Ovary (tissue), 7 donors: ENCODE measurements at regions not wholly inside any gene's neighbourhood (a gene's known extent, or its start where the extent isn't known, plus 50 kb on each side); places are given as distances from the start of the nearest gene placed in this dataset.

Experiments used
- DNase-seq, 5 donors: peaks; one replicate each; pipeline ENCODE4 v3.0.0-alpha.2; 2019 to 2020
- H3K27ac ChIP-seq, 2 donors: fragments of 200-600 bp; one replicate each; pipeline versions ENCODE4 v1.5.1 to v1.8.0; 2019 to 2022
- H3K27me3 ChIP-seq: fragments of 200-600 bp; one replicate; pipeline ENCODE4 v1.8.0; 2022
- H3K36me3 ChIP-seq: fragments of 200-600 bp; sonication (generic); one replicate; pipeline ENCODE4 v1.5.1; 2019
- H3K4me1 ChIP-seq: one replicate; pipeline ENCODE4 v1.8.1; 2013; ENCODE audit warnings: mild to moderate bottlenecking, moderate library complexity; ENCODE audit not compliant: insufficient read depth
- H3K4me3 ChIP-seq: fragments of 200-600 bp; sonication (generic); one replicate; pipeline ENCODE4 v1.5.1; 2017
- H3K9me3 ChIP-seq, 2 donors: fragments of 200-600 bp in 1 of 2; sonication (generic) in 1 of 2; one replicate each; pipeline versions ENCODE4 v1.5.1 to v1.8.1; 2013 to 2019; ENCODE audit warnings: mild to moderate bottlenecking in 1 of 2, moderate library complexity in 1 of 2
- EP300 ChIP-seq: sonication (generic); formaldehyde crosslinking; IDR thresholded peaks from one replicate; pipeline ENCODE4 v1.6.1; 2017; ENCODE audit warnings: antibody characterized with exemption
- POLR2A ChIP-seq: fragments of 450-650 bp; IDR thresholded peaks from one replicate; pipeline ENCODE4 v1.6.1; 2017; ENCODE audit warnings: antibody characterized with exemption, mild to moderate bottlenecking, moderate library complexity
- WGBS, 3 donors: extraction: QIAGEN DNeasy Blood & Tissue Kit in 1 of 3; methylation state at CpG; one replicate each; pipeline versions ENCODE4 v1.1.5 to v1.1.7; 2013 to 2017; 5-methylcytosine and 5-hydroxymethylcytosine counted together
- intact Hi-C, 4 donors: fragments of 100-400 bp; cut with DNase I; formaldehyde crosslinking; loops; one replicate each; pipeline versions ENCODE4 v1.11.0 to v1.15.1; 2022 to 2023
- TF ChIP-seq, protein P1 (sequence below), 3 donors: fragments of 450-650 bp in 2 of 3; fragments of 200-600 bp in 1 of 3; IDR thresholded peaks; one replicate each; pipeline versions ENCODE4 v1.5.1 to v1.8.0; 2016 to 2022; ENCODE audit warnings: antibody characterized with exemption in 3 of 3, mild to moderate bottlenecking in 1 of 3
- donor health status: DM: no; HTN: no; CAD: no; lungs with moderate emphysema.
- donor health status: DM: no; HTN: no; CAD: no.
- donor health status: Bipolar disorder and iron deficiency.
- donor health status: DM: no; HTN: no; CAD: no.
- donor health status: DM: yes; HTN: yes; CAD: no.

DNA sequence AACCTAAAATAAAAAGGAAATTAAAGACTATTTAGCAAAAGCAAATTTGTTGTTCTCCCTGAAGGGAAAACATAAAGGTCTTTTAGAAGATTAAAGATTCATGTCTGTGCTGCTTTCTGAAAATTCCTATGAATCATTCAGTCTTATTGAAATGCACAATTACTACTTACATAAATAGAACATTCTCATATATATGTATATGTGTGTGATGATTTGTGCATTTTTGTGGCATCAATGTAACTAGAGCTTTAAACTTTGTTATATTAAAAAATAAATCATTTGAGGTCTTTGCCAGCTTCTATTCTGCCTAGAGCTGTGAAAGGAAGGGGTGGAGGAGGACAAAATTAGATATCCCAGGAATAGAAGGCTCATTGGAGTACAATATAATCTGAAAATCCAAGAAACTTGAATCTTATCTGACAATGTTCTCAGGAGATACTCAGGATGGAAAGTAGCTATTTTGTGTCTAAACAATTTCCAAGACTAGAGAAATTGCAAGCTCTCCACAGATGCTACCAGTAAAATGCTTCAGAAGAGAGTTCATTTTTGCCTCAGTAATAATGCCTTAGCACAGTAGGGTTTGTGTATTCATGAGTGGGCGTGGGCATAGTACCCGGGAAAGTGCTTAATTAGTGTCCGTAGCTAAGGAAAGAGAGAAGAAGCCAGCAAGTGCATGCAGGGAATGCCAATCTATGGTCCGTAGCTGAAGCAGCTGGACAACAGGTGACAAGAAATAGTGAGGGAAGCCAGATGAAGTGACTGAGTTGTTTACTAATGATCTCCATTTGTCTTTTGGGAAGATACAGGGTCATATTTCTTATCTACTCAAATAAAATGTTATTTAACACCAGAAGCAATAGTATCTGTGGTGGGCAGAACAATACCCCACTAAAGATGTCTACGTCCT, 395.5 kb upstream of the NBEA start:
- Histone ChIP-seq H3K36me3 (no peaks in the 10 kb centered on the region), H3K27ac (no peak overlapping the region), H3K27me3 (no peaks in the 10 kb centered on the region), H3K4me3 (no peak overlapping the region), H3K9me3 (no peaks in the 10 kb centered on the region), H3K4me1 (no peaks in the 10 kb centered on the region)
- no peak for DNase-seq
- intact Hi-C loops = no loop called here
- 55 to 66% (median 61%) methylated on average over 5 of the region's 5 CpGs for WGBS, 3 donors
- no peak for TF ChIP-seq POLR2A

DNA sequence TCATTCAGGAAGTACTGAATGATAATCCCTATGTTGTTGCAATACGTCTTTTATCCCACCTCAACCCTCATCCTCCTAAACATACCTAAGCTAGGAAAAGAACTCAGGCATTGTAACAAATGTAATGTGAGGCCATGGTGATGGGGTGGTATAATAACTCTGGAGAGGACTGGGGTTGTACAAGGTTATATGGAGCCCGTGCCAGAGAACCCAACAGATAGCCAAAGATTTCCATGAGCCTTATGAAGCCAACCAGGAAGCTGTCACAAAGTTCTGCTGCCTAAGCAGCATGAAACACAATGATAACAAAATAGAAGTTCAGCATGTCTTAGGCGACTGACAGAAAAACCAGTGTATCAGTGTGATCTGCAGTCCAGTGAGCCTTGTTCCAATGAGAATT, 394.1 kb upstream of the NBEA start:
- Histone ChIP-seq H3K36me3 (no peaks in the 10 kb centered on the region), H3K4me1 (no peaks in the 10 kb centered on the region), H3K27ac (no peak overlapping the region), H3K4me3 (no peak overlapping the region), H3K27me3 (no peaks in the 10 kb centered on the region), H3K9me3 (no peaks in the 10 kb centered on the region)
- no peak for TF ChIP-seq POLR2A
- no peak for DNase-seq
- intact Hi-C loops = no loop called here
- WGBS, 3 donors = 85 to 95% (median 93%) methylated on average over 3 of the region's 3 CpGs

DNA sequence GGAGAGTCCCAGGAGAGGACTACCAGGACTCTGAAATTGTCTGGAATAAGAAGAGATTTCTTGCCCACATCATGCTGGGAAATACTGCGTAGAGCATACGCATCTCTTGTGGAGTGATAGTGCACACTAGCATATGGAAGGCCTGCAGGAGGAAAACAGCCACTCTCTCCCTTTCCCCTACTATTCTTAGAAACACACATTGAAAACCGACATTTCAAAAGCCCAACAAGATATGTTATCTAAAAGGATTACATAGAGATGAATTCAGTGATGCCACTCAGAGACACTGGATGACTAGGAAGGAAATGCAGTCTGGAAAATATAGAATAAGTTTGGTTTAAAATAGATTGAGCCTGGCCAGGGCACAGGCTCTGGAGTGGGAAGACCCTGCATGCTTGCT, 388.7 kb upstream of the NBEA start:
- no peaks in the 10 kb centered on the region for H3K27me3 ChIP-seq
- intact Hi-C loops = no loop called here
- 74 to 84% (median 79%) methylated on average over 3 of the region's 3 CpGs for WGBS, 3 donors
- DNase-seq = no peak
- no peaks in the 10 kb centered on the region for H3K9me3 ChIP-seq
- H3K36me3 ChIP-seq = no peaks in the 10 kb centered on the region
- TF ChIP-seq, protein P1, sequence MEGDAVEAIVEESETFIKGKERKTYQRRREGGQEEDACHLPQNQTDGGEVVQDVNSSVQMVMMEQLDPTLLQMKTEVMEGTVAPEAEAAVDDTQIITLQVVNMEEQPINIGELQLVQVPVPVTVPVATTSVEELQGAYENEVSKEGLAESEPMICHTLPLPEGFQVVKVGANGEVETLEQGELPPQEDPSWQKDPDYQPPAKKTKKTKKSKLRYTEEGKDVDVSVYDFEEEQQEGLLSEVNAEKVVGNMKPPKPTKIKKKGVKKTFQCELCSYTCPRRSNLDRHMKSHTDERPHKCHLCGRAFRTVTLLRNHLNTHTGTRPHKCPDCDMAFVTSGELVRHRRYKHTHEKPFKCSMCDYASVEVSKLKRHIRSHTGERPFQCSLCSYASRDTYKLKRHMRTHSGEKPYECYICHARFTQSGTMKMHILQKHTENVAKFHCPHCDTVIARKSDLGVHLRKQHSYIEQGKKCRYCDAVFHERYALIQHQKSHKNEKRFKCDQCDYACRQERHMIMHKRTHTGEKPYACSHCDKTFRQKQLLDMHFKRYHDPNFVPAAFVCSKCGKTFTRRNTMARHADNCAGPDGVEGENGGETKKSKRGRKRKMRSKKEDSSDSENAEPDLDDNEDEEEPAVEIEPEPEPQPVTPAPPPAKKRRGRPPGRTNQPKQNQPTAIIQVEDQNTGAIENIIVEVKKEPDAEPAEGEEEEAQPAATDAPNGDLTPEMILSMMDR (IDR thresholded peaks at IDR 0.05) = no peak
- no peak for TF ChIP-seq POLR2A
- no peak for TF ChIP-seq EP300
- H3K27ac ChIP-seq = no peak overlapping the region
- H3K4me1 ChIP-seq = no peaks in the 10 kb centered on the region
- no peak overlapping the region for H3K4me3 ChIP-seq

DNA sequence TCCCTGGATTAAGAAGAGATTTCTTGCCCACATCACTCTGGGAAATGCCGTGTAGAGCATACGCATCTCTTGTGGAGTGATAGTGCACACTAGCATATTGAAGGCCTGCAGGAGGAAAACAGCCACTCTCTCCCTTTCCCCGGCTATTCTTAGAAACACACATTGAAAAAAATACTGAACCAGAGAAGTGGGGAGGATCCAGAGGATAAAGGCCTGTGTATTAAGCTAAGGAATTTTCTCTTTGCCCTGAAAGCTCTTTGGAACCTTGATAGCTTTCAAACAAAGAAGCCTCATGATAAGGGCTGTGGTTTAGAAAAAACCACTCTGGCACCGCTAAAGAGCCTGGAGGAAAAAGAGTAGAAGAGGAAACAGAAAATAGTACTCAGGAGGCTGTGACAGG, 386.1 kb upstream of the NBEA start:
- TF ChIP-seq, protein P1 (IDR thresholded peaks at IDR 0.05) = no peak
- TF ChIP-seq POLR2A (no peak), EP300 (no peak)
- no peaks in the 10 kb centered on the region for H3K36me3 ChIP-seq
- H3K9me3 ChIP-seq = no peaks in the 10 kb centered on the region
- no peak overlapping the region for H3K27ac ChIP-seq
- intact Hi-C loops = no loop called here
- no peaks in the 10 kb centered on the region for H3K27me3 ChIP-seq
- 34 to 46% (median 37%) methylated on average over 4 of the region's 4 CpGs for WGBS, 3 donors
- no peaks in the 10 kb centered on the region for H3K4me1 ChIP-seq
- H3K4me3 ChIP-seq = no peak overlapping the region
- no peak for DNase-seq

DNA sequence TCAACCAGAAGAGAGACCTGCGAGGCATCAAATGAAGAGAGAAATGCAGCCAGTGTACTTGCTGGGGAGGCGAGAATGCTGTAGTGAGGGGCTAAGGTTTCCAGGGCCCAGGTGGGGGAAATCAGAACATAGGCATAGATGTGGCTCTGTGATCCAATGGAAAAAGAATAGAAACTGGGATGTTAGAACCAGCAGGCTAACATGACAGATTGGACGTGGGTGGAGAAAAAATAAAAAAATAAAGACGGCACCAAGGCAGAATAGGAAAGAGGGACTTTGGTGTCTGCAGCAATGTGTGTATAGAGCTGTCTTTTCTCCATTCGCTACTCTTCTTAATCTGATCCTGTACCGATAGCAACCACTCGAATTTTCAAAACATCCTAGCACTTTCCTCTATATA, 381.0 kb upstream of the NBEA start:
- H3K4me3 ChIP-seq = no peak overlapping the region
- no peaks in the 10 kb centered on the region for H3K4me1 ChIP-seq
- DNase-seq = no peak
- H3K36me3 ChIP-seq = no peaks in the 10 kb centered on the region
- no peaks in the 10 kb centered on the region for H3K27me3 ChIP-seq
- TF ChIP-seq, protein P1 (IDR thresholded peaks at IDR 0.05) = no peak
- no peak for TF ChIP-seq EP300
- no peak for TF ChIP-seq POLR2A
- intact Hi-C loops = no loop called here
- no peak overlapping the region for H3K27ac ChIP-seq
- H3K9me3 ChIP-seq = no peaks in the 10 kb centered on the region
- WGBS, 3 donors = 71 to 86% (median 72%) methylated on average over 7 of the region's 7 CpGs
